Stimulated activated effector memory CD8-positive, alpha-beta T cell treated with anti-CD3 and anti-CD28 coated beads, Interleukin-12 subunit alpha, Interleukin-12 subunit beta, amount 100 ng/mL, for 72 hours (primary cell): ENCODE measurements at regions not wholly inside any gene's neighbourhood (a gene's known extent, or its start where the extent isn't known, plus 50 kb on each side); places are given as distances from the start of the nearest gene placed in this dataset.
"Not testable (repeated sequence)": the region's sequence is repeated elsewhere in the genome, so short reads cannot be mapped to it uniquely, and the experiment has no call there.

Source experiments
- ATAC-seq: fragments of 150-1000 bp; cut with Tn5 transposase; 2 replicates; pipeline ENCODE4 v1.10.0; 2021
- DNase-seq, 2 donors: peaks; one replicate each; pipeline ENCODE4 v3.0.0; 2021 to 2022; ENCODE audit warnings: low spot score in 2 of 2
- H3K27ac Mint-ChIP-seq: one replicate; pipeline ENCODE4 v1.8.0; 2022; ENCODE audit warnings: mild to moderate bottlenecking, mixed read lengths
- H3K36me3 Mint-ChIP-seq: one replicate; pipeline ENCODE4 v1.8.0; 2022; ENCODE audit warnings: mild to moderate bottlenecking, mixed read lengths
- H3K4me1 Mint-ChIP-seq: one replicate; pipeline ENCODE4 v1.8.0; 2022; ENCODE audit warnings: mixed read lengths
- H3K4me3 Mint-ChIP-seq: one replicate; pipeline ENCODE4 v1.8.0; 2022; ENCODE audit warnings: mild to moderate bottlenecking, mixed read lengths
- H3K9me3 Mint-ChIP-seq: one replicate; pipeline ENCODE4 v1.8.0; 2022; ENCODE audit warnings: mixed read lengths

- Mint-ChIP-seq H3K27ac (no peak overlapping the region), H3K4me3 (no peak overlapping the region), H3K9me3 (peaks cover 11% of the 10 kb centered on the region), H3K4me1 (no peaks in the 10 kb centered on the region), H3K36me3 (no peaks in the 10 kb centered on the region)
- no peak for DNase-seq
- no peak for ATAC-seq
These were observed 729.5 kb upstream of the LCORL start for GRCh38 chr4:18751083-18751482.

GRCh38 chr4:18749391-18749790 is 727.8 kb upstream of the LCORL start:
- ATAC-seq (no peak), DNase-seq (no peak)
- H3K4me3 Mint-ChIP-seq: no peak overlapping the region
- H3K9me3 Mint-ChIP-seq: peaks cover 14% of the 10 kb centered on the region
- no peaks in the 10 kb centered on the region for H3K36me3 Mint-ChIP-seq
- no peaks in the 10 kb centered on the region for H3K4me1 Mint-ChIP-seq
- H3K27ac Mint-ChIP-seq: no peak overlapping the region

DNA sequence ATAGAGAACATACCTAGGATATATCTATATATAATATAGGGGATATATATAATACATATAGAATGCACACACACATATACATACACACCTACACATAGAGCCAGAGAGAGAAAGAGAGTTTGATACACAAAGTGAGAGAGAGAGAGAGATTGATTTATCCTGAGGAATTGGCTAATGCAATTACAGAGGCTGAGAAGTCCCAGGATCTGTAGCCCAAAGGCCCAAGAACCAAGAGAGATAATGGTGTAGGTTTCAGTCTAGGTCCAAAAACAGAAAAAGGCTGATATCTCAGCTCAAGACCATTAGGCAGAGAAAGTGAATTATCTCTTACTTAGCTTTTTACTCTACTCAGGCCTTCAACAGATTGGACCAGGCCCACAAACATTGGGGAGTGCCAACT is 715.0 kb upstream of the LCORL start:
- ATAC-seq (no peak), DNase-seq (no peak)
- H3K9me3 Mint-ChIP-seq: peaks cover 3% of the 10 kb centered on the region
- no peaks in the 10 kb centered on the region for H3K4me1 Mint-ChIP-seq
- no peak overlapping the region for H3K4me3 Mint-ChIP-seq
- H3K27ac Mint-ChIP-seq: no peak overlapping the region
- H3K36me3 Mint-ChIP-seq: no peaks in the 10 kb centered on the region

- Mint-ChIP-seq H3K9me3 (peaks cover 3% of the 10 kb centered on the region), H3K36me3 (no peaks in the 10 kb centered on the region), H3K4me1 (no peaks in the 10 kb centered on the region), H3K4me3 (no peak overlapping the region), H3K27ac (no peak overlapping the region)
- no peak for ATAC-seq
- no peak for DNase-seq
These were observed 714.2 kb upstream of the LCORL start for GRCh38 chr4:18735740-18736268.

DNA sequence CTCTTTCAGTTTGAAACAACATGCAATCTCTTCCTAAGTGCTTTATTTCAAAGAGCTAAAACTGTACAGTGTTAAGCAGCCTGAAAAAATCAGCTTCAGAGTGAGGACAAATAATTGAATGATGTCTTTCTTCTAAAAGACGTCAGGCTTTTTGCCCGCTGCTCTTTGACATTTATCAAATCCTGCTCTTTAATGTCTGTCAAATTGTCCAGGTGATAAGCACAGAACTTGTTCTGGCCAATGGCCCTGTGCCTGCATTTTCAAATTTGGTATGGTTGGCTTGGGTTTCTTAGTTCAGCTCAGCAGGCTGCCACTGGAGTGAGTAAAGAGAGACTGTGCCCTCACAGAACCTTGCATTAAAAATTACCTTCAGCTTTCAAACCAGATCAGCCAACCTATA is 712.9 kb upstream of the LCORL start:
- Mint-ChIP-seq H3K4me1 (no peaks in the 10 kb centered on the region), H3K4me3 (no peak overlapping the region), H3K27ac (no peak overlapping the region), H3K36me3 (no peaks in the 10 kb centered on the region), H3K9me3 (peaks cover 3% of the 10 kb centered on the region)
- ATAC-seq: no peak
- no peak for DNase-seq

DNA sequence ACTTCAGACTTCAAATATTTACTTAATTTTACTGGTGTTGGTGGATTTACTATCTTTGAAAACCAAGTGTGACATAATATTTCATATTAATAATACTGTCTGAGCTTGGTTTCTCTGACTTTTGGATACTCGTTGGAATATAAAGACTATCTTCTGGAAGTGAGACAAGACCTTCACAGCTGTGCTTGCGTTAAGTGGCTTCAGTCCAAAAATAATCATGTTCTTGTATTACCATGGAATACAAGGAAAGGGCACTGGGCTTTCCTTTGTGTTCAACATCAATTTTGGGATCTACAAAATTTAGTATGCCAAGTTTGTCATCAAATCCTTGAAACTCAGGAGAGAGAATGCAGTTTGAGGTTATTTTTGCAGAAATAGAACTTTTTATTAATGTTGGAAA is 712.4 kb upstream of the LCORL start:
- peaks cover 3% of the 10 kb centered on the region for H3K9me3 Mint-ChIP-seq
- H3K36me3 Mint-ChIP-seq: no peaks in the 10 kb centered on the region
- no peak overlapping the region for H3K4me3 Mint-ChIP-seq
- no peaks in the 10 kb centered on the region for H3K4me1 Mint-ChIP-seq
- DNase-seq: no peak
- no peak for ATAC-seq
- no peak overlapping the region for H3K27ac Mint-ChIP-seq

GRCh38 chr4:18722748-18723191 is 701.2 kb upstream of the LCORL start:
- no peak for DNase-seq
- no peak overlapping the region for H3K27ac Mint-ChIP-seq
- no peaks in the 10 kb centered on the region for H3K36me3 Mint-ChIP-seq
- no peak overlapping the region for H3K4me3 Mint-ChIP-seq
- H3K4me1 Mint-ChIP-seq: no peaks in the 10 kb centered on the region
- H3K9me3 Mint-ChIP-seq: peaks cover 5% of the 10 kb centered on the region
- ATAC-seq: no peak

DNA sequence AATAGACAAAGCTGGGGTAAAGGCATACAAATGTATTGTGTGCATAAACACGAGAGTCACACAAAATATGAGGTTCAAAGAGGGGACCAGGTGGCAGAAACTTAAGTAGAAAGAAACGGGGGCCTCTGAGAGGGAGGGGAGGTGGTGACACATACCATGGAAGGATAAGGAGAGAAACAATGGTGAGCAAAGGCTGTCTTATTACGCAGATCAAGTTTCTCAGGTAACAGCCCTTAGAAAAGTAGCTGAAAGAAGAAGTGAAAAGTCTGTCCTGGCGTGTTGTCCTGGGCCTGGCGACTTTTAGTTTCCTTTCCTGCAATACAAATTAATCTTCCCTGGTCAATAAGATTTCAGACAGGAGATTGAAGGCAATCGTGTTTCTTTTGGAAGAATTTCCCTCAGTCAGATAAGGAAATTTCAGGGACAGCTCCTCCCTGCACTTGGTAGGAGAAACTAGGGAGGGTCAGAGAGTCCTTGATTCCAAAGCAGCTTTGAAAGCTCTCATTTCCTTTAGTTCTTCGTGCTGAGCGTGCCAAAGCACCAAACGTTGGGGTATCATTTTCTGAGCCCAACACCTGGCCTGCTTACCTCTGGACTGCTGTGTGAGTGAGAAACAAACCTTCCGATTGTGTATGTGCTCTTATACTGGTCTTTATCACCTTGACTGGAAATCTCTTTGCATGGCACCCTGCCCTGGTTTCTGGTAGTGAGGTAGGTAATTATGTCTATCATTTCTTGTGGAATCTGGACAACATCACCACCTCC is 676.7 kb upstream of the LCORL start:
- no peak for ATAC-seq
- Mint-ChIP-seq H3K9me3 (peaks cover 4% of the 10 kb centered on the region), H3K27ac (no peak overlapping the region), H3K4me3 (no peak overlapping the region), H3K36me3 (no peaks in the 10 kb centered on the region), H3K4me1 (no peaks in the 10 kb centered on the region)
- DNase-seq: no peak

DNA sequence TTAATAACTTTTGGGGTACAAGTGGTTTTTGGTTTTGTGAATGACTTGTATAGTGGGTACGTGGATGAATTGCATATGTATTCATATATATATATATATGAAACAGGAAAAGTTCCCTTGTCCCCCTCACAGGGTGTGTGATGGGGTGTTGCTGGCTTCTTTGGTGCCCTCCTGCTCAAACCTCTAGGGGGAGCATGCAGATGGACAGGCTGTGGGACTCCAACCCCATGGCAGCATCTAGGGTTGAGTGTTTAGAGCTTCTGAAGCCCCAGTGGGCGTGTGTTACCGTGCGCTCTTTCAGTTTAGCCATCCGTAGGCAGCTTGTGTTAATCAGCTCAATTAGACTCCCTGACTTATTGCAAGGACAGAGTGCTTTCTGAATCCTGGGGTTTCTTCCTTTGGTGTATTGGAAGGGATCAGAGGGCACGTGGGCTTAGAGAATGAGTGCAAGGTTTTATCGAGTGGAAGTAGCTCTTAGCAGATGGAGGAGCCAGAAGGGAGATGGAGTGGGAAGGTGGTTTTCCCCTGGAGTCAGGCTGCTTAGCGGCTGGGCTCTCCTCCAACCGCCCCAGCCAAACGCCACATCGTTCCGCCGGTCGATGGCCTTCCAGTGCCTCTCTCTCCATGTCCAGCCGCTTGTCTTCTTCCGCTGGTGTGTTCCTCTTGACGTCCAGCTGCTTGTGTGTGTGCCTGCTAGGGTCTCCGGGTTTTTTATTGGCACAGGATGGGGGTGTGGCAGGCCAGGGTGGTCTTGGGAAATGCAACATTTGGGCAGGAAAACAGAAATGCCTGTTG is 674.4 kb upstream of the LCORL start:
- ATAC-seq (no peak), DNase-seq (no peak)
- H3K27ac Mint-ChIP-seq: no peak overlapping the region
- no peaks in the 10 kb centered on the region for H3K4me1 Mint-ChIP-seq
- H3K36me3 Mint-ChIP-seq: no peaks in the 10 kb centered on the region
- H3K4me3 Mint-ChIP-seq: no peak overlapping the region
- no peaks in the 10 kb centered on the region for H3K9me3 Mint-ChIP-seq

- DNase-seq: no peak
- Mint-ChIP-seq H3K9me3 (no peaks in the 10 kb centered on the region), H3K4me1 (no peaks in the 10 kb centered on the region), H3K27ac (no peak overlapping the region), H3K4me3 (no peak overlapping the region), H3K36me3 (no peaks in the 10 kb centered on the region)
- no peak for ATAC-seq
These were observed 670.1 kb upstream of the LCORL start for GRCh38 chr4:18691431-18692200.

DNA sequence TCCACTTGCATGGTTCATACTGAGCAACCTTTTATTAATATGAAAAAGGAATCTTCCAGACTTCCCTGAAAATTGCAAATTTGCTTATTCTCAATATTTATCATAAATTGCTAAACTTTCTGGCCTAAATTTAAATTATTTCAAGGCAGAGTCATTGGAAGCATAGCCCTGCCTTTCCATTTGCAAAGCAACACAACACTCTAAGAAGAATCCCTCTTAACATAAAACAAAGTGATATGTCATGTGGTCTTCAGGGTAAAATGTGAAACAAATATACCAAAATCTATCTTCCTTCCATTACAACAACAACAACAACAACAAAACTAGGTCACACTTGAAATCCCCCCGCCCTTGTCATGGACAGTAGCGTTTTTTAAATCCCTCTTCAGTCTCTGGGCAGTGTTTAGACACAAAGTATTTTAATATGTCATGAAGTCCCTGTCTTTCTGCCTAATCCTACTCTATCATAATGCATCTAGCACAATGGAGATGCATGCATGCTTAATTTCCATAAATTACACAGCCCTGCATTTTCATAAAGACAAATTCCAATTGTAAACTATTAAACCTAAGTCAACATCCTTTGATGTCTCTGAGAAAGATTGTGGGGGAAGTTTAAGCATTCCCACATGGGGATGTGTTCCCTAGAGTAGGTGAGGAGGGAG is 668.9 kb upstream of the LCORL start:
- no peaks in the 10 kb centered on the region for H3K4me1 Mint-ChIP-seq
- no peaks in the 10 kb centered on the region for H3K9me3 Mint-ChIP-seq
- ATAC-seq: no peak
- no peak overlapping the region for H3K4me3 Mint-ChIP-seq
- no peak for DNase-seq
- no peaks in the 10 kb centered on the region for H3K36me3 Mint-ChIP-seq
- no peak overlapping the region for H3K27ac Mint-ChIP-seq

- Mint-ChIP-seq H3K36me3 (no peaks in the 10 kb centered on the region), H3K9me3 (no peaks in the 10 kb centered on the region), H3K27ac (no peak overlapping the region), H3K4me1 (no peaks in the 10 kb centered on the region), H3K4me3 (no peak overlapping the region)
- DNase-seq (peak; percentile 7 to 62), ATAC-seq (no peak)
These were observed 668.0 kb upstream of the LCORL start for GRCh38 chr4:18689308-18690115.

DNA sequence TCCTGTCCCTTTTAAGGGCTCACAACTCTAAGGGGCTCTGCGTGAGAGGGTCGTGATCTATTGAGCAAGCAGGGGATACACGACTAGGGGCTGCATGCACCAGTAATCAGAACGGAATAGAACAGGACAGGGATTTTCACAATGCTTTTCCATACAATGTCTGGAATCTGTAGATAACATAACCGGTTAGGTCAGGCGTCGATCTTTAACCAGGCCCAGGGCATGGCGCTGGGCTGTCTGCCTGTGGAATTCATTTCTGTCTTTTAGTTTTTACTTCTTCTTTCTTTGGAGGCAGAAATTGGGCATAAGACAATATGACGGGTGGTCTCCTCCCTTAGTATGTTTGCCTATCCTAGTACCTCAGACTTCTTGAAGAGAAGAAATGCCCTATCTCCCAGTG is 666.8 kb upstream of the LCORL start:
- H3K27ac Mint-ChIP-seq, H3K4me1 Mint-ChIP-seq, H3K4me3 Mint-ChIP-seq, DNase-seq, H3K9me3 Mint-ChIP-seq, H3K36me3 Mint-ChIP-seq, ATAC-seq: not testable (repeated sequence)

- Mint-ChIP-seq H3K36me3 (no peaks in the 10 kb centered on the region), H3K9me3 (no peaks in the 10 kb centered on the region), H3K4me1 (no peaks in the 10 kb centered on the region), H3K4me3 (no peak overlapping the region), H3K27ac (no peak overlapping the region)
- DNase-seq: no peak
- ATAC-seq: no peak
These were observed 664.9 kb upstream of the LCORL start for GRCh38 chr4:18686338-18687037.
